Endothelial cell of umbilical vein (primary cell): ENCODE measurements at regions not wholly inside any gene's neighbourhood (a gene's known extent, or its start where the extent isn't known, plus 50 kb on each side); places are given as distances from the start of the nearest gene placed in this dataset.

Experiments used
- BruUV-seq: library from RNA; stranded (reverse); fragments of 400-500 nt; replicated peaks from 2 replicates; lab custom pipeline; 2021; lab: Mats Ljungman, UMichigan
- CTCF ChIA-PET: fragments of 300-600, 350-600 bp; sonication (Branson Sonifier 250); formaldehyde crosslinking; loops from one replicate; lab custom pipeline; 2021; ENCODE audit warnings: antibody characterized with exemption, inconsistent platforms; lab: Charles Lee
- POLR2A ChIA-PET: fragments of 300-600, 350-600 bp; sonication (Branson Sonifier 250); formaldehyde crosslinking; loops from one replicate; lab custom pipeline; 2021; ENCODE audit warnings: antibody characterized with exemption, inconsistent platforms; lab: Charles Lee
- DNase-seq: peaks from one replicate; pipeline ENCODE4 v3.0.0-alpha.2; 2011; ENCODE audit warnings: low read depth, low spot score
- FAIRE-seq: peaks from 2 replicates; lab custom pipeline; 2011; peaks lifted over from hg19 to GRCh38; lab: Jason Lieb, UNC
- H2AFZ ChIP-seq: 2 replicates; pipeline ENCODE4 v1.6.0; 2012; ENCODE audit warnings: low read depth, low read length, control low read depth, inconsistent platforms
- H3K27ac ChIP-seq: 2 replicates; pipeline ENCODE4 v1.5.1; 2011; ENCODE audit warnings: low read depth, mild to moderate bottlenecking, control low read depth, low read length, moderate library complexity; ENCODE audit not compliant: insufficient read depth
- H3K27me3 ChIP-seq, 2 experiments: 2 replicates each; pipeline versions ENCODE4 v1.6.0 to v1.6.1; 2011; ENCODE audit warnings: low read length in 2 of 2, mixed read lengths in 1 of 2; ENCODE audit not compliant: control insufficient read depth in 2 of 2, insufficient read depth in 2 of 2
- H3K36me3 ChIP-seq, 2 experiments: 2 replicates in 1 of 2; 3 replicates in 1 of 2; pipeline ENCODE4 v1.5.1; 2011; ENCODE audit warnings: low read length in 2 of 2, mild to moderate bottlenecking in 1 of 2, moderate library complexity in 1 of 2; ENCODE audit not compliant: control insufficient read depth in 2 of 2, insufficient read depth in 2 of 2; ENCODE audit errors: extremely low read depth in 1 of 2
- H3K4me1 ChIP-seq: 3 replicates; pipeline ENCODE4 v1.5.1; 2011; ENCODE audit warnings: mild to moderate bottlenecking, low read length; ENCODE audit not compliant: control insufficient read depth, insufficient read depth; ENCODE audit errors: extremely low read depth
- H3K4me2 ChIP-seq: 2 replicates; pipeline ENCODE4 v1.6.1; 2011; ENCODE audit warnings: low read length, control low read depth, mixed read lengths; ENCODE audit not compliant: insufficient read depth
- H3K4me3 ChIP-seq, 3 experiments: fragments of 200-600 bp in 1 of 3; sonication (generic), shearing (Covaris generic) in 1 of 3; replicated peaks in 1 of 3; 2 replicates each; pipeline ENCODE4 v1.5.1; 2011 to 2016; ENCODE audit warnings: control low read depth in 3 of 3, low read length in 3 of 3, mild to moderate bottlenecking in 2 of 3, inconsistent platforms in 1 of 3, low read depth in 1 of 3, moderate library complexity in 1 of 3; ENCODE audit not compliant: insufficient read depth in 1 of 3
- H3K79me2 ChIP-seq: 2 replicates; pipeline ENCODE4 v1.6.0; 2012; ENCODE audit warnings: low read length, inconsistent platforms; ENCODE audit not compliant: control insufficient read depth, insufficient read depth
- H3K9ac ChIP-seq: replicated peaks from 2 replicates; pipeline ENCODE3; 2011; ENCODE audit warnings: low read length, control low read depth; ENCODE audit not compliant: insufficient read depth; ENCODE audit errors: extremely low read depth
- H3K9me1 ChIP-seq: replicated peaks from 3 replicates; pipeline ENCODE4 v1.6.0; 2011; ENCODE audit warnings: mild to moderate bottlenecking, low read length; ENCODE audit not compliant: control insufficient read depth, insufficient read depth; ENCODE audit errors: extremely low read depth
- H3K9me3 ChIP-seq: replicated peaks from 2 replicates; pipeline ENCODE4 v1.5.1; 2012; ENCODE audit warnings: low read length, inconsistent platforms; ENCODE audit not compliant: control insufficient read depth, insufficient read depth
- H4K20me1 ChIP-seq: replicated peaks from 2 replicates; pipeline ENCODE3; 2011; ENCODE audit warnings: mild to moderate bottlenecking, low read length; ENCODE audit not compliant: control insufficient read depth, insufficient read depth; ENCODE audit errors: extremely low read depth
- EZH2 ChIP-seq: IDR thresholded peaks from 2 replicates; pipeline ENCODE4 v1.6.1; 2012; ENCODE audit warnings: borderline replicate concordance, low read depth, mild to moderate bottlenecking, moderate library complexity, low read length, inconsistent platforms; ENCODE audit not compliant: severe bottlenecking
- GATA2 ChIP-seq: IDR thresholded peaks from 2 replicates; pipeline ENCODE4 v1.7.0; 2011; ENCODE audit warnings: low read depth, mild to moderate bottlenecking, moderate library complexity, mixed read lengths, low read length; ENCODE audit not compliant: insufficient read length, insufficient read depth
- JUN ChIP-seq: IDR thresholded peaks from 2 replicates; pipeline ENCODE4 v1.6.1; 2011; ENCODE audit warnings: borderline replicate concordance, low read depth; ENCODE audit not compliant: insufficient read length, insufficient read depth
- MYC ChIP-seq: IDR thresholded peaks from one replicate; pipeline ENCODE4 v1.6.1; 2011; ENCODE audit warnings: mild to moderate bottlenecking, low read depth, low read length
- POLR2A ChIP-seq: IDR thresholded peaks from 2 replicates; pipeline ENCODE4 v1.6.1; 2012; ENCODE audit warnings: low read depth, mild to moderate bottlenecking, control low read depth, low read length
- POLR2AphosphoS5 ChIP-seq: IDR thresholded peaks from 2 replicates; pipeline ENCODE4 v1.6.1; 2012; ENCODE audit warnings: low read depth, mild to moderate bottlenecking, control low read depth, low read length, moderate library complexity; ENCODE audit not compliant: insufficient read depth
- dilution Hi-C: fragments of 300-500 bp; cut with MboI; formaldehyde crosslinking; loops from one replicate; pipeline ENCODE4 v1.15.0; 2019; ENCODE audit warnings: low sequenced_read_pairs; ENCODE audit not compliant: extremely low pct_ligation_motif_present
- intact Hi-C: fragments of 100-400 bp; cut with micrococcal nuclease; formaldehyde crosslinking; loops from one replicate; pipeline ENCODE4 v1.10.0; 2022
- TF ChIP-seq, protein P1 (sequence below), 2 donors: IDR thresholded peaks; 1 replicate in 1 of 2; 2 replicates in 1 of 2; pipeline ENCODE4 v1.5.1; 2011; ENCODE audit warnings: low read length in 2 of 2, mild to moderate bottlenecking in 2 of 2, moderate library complexity in 2 of 2, control low read depth in 1 of 2, inconsistent platforms in 1 of 2, low read depth in 1 of 2; ENCODE audit not compliant: insufficient read depth in 1 of 2; ENCODE audit errors: extremely low read depth in 1 of 2
- TF ChIP-seq, protein P2 (sequence below): IDR thresholded peaks from 2 replicates; pipeline ENCODE4 v1.6.1; 2011; ENCODE audit not compliant: insufficient read depth, insufficient read length

DNA sequence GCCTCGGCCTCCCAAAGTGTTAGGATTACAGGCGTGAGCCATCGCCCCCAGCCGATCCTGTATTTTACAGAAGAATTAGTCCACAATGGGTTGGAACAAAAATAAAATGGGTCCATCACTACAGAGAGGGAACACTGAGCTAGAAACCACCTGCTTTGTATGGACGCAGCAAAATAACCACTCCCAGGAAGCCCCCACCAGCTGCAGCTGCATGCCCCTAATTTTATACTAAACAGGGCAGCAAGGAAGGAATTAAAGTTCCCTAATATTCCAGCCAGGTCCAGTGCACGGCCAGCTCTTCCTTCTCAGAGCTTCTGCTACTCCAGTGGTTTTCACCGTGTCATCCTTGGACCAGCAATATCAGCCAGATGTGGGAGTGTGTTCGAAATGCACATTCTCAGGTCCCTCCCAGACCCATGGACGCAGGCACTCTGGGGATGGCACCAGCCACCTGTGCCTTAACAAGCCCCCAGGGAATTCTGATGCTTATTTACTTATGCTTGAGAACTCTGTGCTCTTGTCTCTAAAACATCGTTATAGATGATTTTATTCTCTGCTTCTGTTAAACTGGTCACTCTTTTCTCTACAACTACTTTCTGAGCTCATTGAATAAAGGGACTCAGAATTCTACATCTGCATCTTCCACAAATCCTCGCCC lies 189.5 kb upstream of the SLC24A3 start:
- peaks cover 9% of the 10 kb centered on the region for H3K9me3 ChIP-seq
- H3K4me1 ChIP-seq: no peaks in the 10 kb centered on the region
- no peaks in the 10 kb centered on the region for H3K79me2 ChIP-seq
- H3K9ac ChIP-seq: no peak overlapping the region
- FAIRE-seq (no peak), DNase-seq (no peak)
- no peak overlapping the region for H2AFZ ChIP-seq
- no peaks in the 10 kb centered on the region for H3K27me3 ChIP-seq
- dilution Hi-C loops (no loop called here), intact Hi-C loops (no loop called here)
- no peak overlapping the region for H3K4me2 ChIP-seq
- no TSS peak for BruUV-seq
- CTCF ChIA-PET: no interaction called here
- H3K27ac ChIP-seq: no peak overlapping the region
- H3K9me1 ChIP-seq: no peaks in the 10 kb centered on the region
- TF ChIP-seq EZH2: no peak
- TF ChIP-seq, protein P1, sequence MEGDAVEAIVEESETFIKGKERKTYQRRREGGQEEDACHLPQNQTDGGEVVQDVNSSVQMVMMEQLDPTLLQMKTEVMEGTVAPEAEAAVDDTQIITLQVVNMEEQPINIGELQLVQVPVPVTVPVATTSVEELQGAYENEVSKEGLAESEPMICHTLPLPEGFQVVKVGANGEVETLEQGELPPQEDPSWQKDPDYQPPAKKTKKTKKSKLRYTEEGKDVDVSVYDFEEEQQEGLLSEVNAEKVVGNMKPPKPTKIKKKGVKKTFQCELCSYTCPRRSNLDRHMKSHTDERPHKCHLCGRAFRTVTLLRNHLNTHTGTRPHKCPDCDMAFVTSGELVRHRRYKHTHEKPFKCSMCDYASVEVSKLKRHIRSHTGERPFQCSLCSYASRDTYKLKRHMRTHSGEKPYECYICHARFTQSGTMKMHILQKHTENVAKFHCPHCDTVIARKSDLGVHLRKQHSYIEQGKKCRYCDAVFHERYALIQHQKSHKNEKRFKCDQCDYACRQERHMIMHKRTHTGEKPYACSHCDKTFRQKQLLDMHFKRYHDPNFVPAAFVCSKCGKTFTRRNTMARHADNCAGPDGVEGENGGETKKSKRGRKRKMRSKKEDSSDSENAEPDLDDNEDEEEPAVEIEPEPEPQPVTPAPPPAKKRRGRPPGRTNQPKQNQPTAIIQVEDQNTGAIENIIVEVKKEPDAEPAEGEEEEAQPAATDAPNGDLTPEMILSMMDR (IDR thresholded peaks at IDR 0.05; ENCODE audit: extremely low read depth in 1 of 2, insufficient read depth in 1 of 2, low read depth in 1 of 2, low read length in 2 of 2): no peak
- no peak for TF ChIP-seq POLR2AphosphoS5
- no peak for TF ChIP-seq JUN
- no peak for TF ChIP-seq MYC
- TF ChIP-seq, protein P2, sequence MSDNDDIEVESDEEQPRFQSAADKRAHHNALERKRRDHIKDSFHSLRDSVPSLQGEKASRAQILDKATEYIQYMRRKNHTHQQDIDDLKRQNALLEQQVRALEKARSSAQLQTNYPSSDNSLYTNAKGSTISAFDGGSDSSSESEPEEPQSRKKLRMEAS: no peak
- TF ChIP-seq POLR2A: no peak
- TF ChIP-seq GATA2: no peak
- no peak overlapping the region for H3K4me3 ChIP-seq
- H4K20me1 ChIP-seq: no peaks in the 10 kb centered on the region
- no peaks in the 10 kb centered on the region for H3K36me3 ChIP-seq
- POLR2A ChIA-PET: no interaction called here
